H1 (cell line): ENCODE measurements at regions not wholly inside any gene's neighbourhood (a gene's known extent, or its start where the extent isn't known, plus 50 kb on each side); places are given as distances from the start of the nearest gene placed in this dataset.

Experiments used
- CTCF ChIA-PET: fragments of 300-600 bp; sonication (Branson Sonifier 250); formaldehyde crosslinking; loops from one replicate; lab custom pipeline; 2021; ENCODE audit not compliant: partially characterized antibody; lab: Charles Lee
- POLR2A ChIA-PET: fragments of 300-600 bp; sonication (Branson Sonifier 250); formaldehyde crosslinking; loops from one replicate; lab custom pipeline; 2021; ENCODE audit warnings: inconsistent platforms; ENCODE audit not compliant: partially characterized antibody; lab: Charles Lee
- DNase-seq, 2 experiments: peaks; one replicate each; pipeline versions ENCODE4 v3.0.0 to v3.0.0-alpha.2; 2010 to 2022; ENCODE audit warnings: low spot score in 2 of 2, low read depth in 1 of 2, mixed read lengths in 1 of 2
- FAIRE-seq: peaks from 2 replicates; lab custom pipeline; 2011; peaks lifted over from hg19 to GRCh38; lab: Jason Lieb, UNC
- H2AFZ ChIP-seq: 2 replicates; pipeline ENCODE4 v1.8.1; 2012; ENCODE audit warnings: low read length, inconsistent platforms
- H2AK5ac ChIP-seq: 2 replicates; pipeline ENCODE4 v1.6.1; 2013; ENCODE audit warnings: low read depth, low read length
- H2BK120ac ChIP-seq: replicated peaks from 2 replicates; pipeline ENCODE3; 2013; ENCODE audit warnings: low read depth, low read length, inconsistent platforms
- H2BK12ac ChIP-seq: 2 replicates; pipeline ENCODE4 v1.6.1; 2013; ENCODE audit warnings: low read depth, low read length
- H2BK15ac ChIP-seq: 2 replicates; pipeline ENCODE4 v1.6.1; 2013; ENCODE audit warnings: low read length
- H2BK20ac ChIP-seq: 2 replicates; pipeline ENCODE4 v1.6.1; 2013; ENCODE audit warnings: low read length
- H2BK5ac ChIP-seq: 2 replicates; pipeline ENCODE4 v1.6.1; 2013; ENCODE audit warnings: low read depth, low read length
- H3K14ac ChIP-seq: 2 replicates; pipeline ENCODE4 v1.6.1; 2013; ENCODE audit warnings: inconsistent platforms; ENCODE audit not compliant: insufficient read length
- H3K18ac ChIP-seq: 2 replicates; pipeline ENCODE4 v1.6.1; 2013; ENCODE audit warnings: low read length; ENCODE audit errors: extremely low read depth
- H3K23ac ChIP-seq: 2 replicates; pipeline ENCODE4 v1.6.1; 2013; ENCODE audit warnings: inconsistent platforms; ENCODE audit not compliant: insufficient read length
- H3K23me2 ChIP-seq: 2 replicates; pipeline ENCODE4 v1.6.1; 2013; ENCODE audit warnings: low read depth, low read length
- H3K27ac ChIP-seq: 2 replicates; pipeline ENCODE4 v1.6.1; 2011; ENCODE audit warnings: low read depth, low read length, inconsistent platforms
- H3K27me3 ChIP-seq, 4 experiments: replicated peaks in 1 of 4; 1 replicate in 1 of 4; 2 replicates in 3 of 4; pipeline versions ENCODE4 v1.6.1 to v1.8.1; 2011 to 2013; ENCODE audit warnings: low read length in 3 of 4, mild to moderate bottlenecking in 3 of 4, inconsistent platforms in 2 of 4, mixed read lengths in 2 of 4, moderate library complexity in 1 of 4; ENCODE audit not compliant: control insufficient read depth in 3 of 4, insufficient read depth in 3 of 4; ENCODE audit errors: extremely low read depth in 1 of 4
- H3K36me3 ChIP-seq, 4 experiments: 2 replicates each; pipeline versions ENCODE4 v1.6.1 to v1.8.1; 2011 to 2013; ENCODE audit warnings: mild to moderate bottlenecking in 4 of 4, low read length in 3 of 4, moderate library complexity in 2 of 4, control low read depth in 1 of 4, inconsistent platforms in 1 of 4; ENCODE audit not compliant: insufficient read depth in 4 of 4, control insufficient read depth in 2 of 4
- H3K4ac ChIP-seq: replicated peaks from 2 replicates; pipeline ENCODE3; 2013; ENCODE audit warnings: low read length, low read depth, mixed read lengths, inconsistent platforms; ENCODE audit not compliant: insufficient read length
- H3K4me1 ChIP-seq, 4 experiments: replicated peaks in 1 of 4; 1 replicate in 1 of 4; 2 replicates in 3 of 4; pipeline versions ENCODE4 v1.6.1 to v1.8.1; 2011 to 2013; ENCODE audit warnings: low read length in 3 of 4, inconsistent platforms in 2 of 4, mixed read lengths in 1 of 4; ENCODE audit not compliant: insufficient read depth in 4 of 4, control insufficient read depth in 3 of 4
- H3K4me2 ChIP-seq, 2 experiments: 2 replicates each; pipeline versions ENCODE4 v1.6.1 to v1.8.1; 2011 to 2013; ENCODE audit warnings: low read depth in 2 of 2, low read length in 2 of 2, control low read depth in 1 of 2, inconsistent platforms in 1 of 2, mild to moderate bottlenecking in 1 of 2; ENCODE audit not compliant: insufficient read depth in 1 of 2
- H3K4me3 ChIP-seq, 4 experiments: fragments of 200-600, 300-600 bp in 1 of 4; sonication (generic), shearing (Covaris generic), sonication (Bioruptor Twin) in 1 of 4; 2 replicates each; pipeline versions ENCODE4 v1.5.1 to v1.8.1; 2011 to 2016; ENCODE audit warnings: low read length in 4 of 4, low read depth in 3 of 4, control low read depth in 2 of 4, inconsistent platforms in 2 of 4, mild to moderate bottlenecking in 2 of 4, mixed read lengths in 1 of 4, moderate library complexity in 1 of 4; ENCODE audit not compliant: insufficient read depth in 2 of 4; ENCODE audit errors: extremely low read depth in 1 of 4
- H3K56ac ChIP-seq: replicated peaks from 2 replicates; pipeline ENCODE3; 2013; ENCODE audit warnings: low read depth, mild to moderate bottlenecking, mixed read lengths, low read length, inconsistent platforms; ENCODE audit not compliant: insufficient read length
- H3K79me1 ChIP-seq: 2 replicates; pipeline ENCODE4 v1.6.1; 2013; ENCODE audit warnings: low read depth, low read length, control low read depth
- H3K79me2 ChIP-seq, 2 experiments: 2 replicates each; pipeline versions ENCODE4 v1.6.1 to v1.8.1; 2012 to 2013; ENCODE audit warnings: low read length in 2 of 2, mild to moderate bottlenecking in 2 of 2, inconsistent platforms in 1 of 2; ENCODE audit not compliant: insufficient read depth in 2 of 2, control insufficient read depth in 1 of 2
- H3K9ac ChIP-seq, 4 experiments: replicated peaks in 1 of 4; 1 replicate in 1 of 4; 2 replicates in 3 of 4; pipeline versions ENCODE4 v1.6.1 to v1.8.1; 2011 to 2013; ENCODE audit warnings: low read depth in 3 of 4, low read length in 3 of 4, control low read depth in 2 of 4, mild to moderate bottlenecking in 2 of 4, moderate library complexity in 2 of 4, inconsistent platforms in 1 of 4; ENCODE audit errors: extremely low read depth in 1 of 4
- H3K9me3 ChIP-seq, 2 experiments: 2 replicates each; pipeline versions ENCODE4 v1.6.1 to v1.8.1; 2012 to 2013; ENCODE audit warnings: mild to moderate bottlenecking in 2 of 2, moderate library complexity in 2 of 2, control low read depth in 1 of 2, inconsistent platforms in 1 of 2, low read depth in 1 of 2, low read length in 1 of 2, mixed read lengths in 1 of 2; ENCODE audit not compliant: insufficient read depth in 2 of 2
- H4K20me1 ChIP-seq, 2 experiments: replicated peaks in 1 of 2; 2 replicates each; pipeline versions ENCODE3 to v1.8.1; 2011 to 2013; ENCODE audit warnings: inconsistent platforms in 2 of 2, low read length in 2 of 2, mild to moderate bottlenecking in 1 of 2; ENCODE audit not compliant: insufficient read depth in 2 of 2, control insufficient read depth in 1 of 2
- H4K5ac ChIP-seq: 2 replicates; pipeline ENCODE4 v1.6.1; 2013; ENCODE audit warnings: low read length, low read depth, mixed read lengths, inconsistent platforms; ENCODE audit not compliant: insufficient read length
- H4K8ac ChIP-seq: 2 replicates; pipeline ENCODE4 v1.8.0; 2013; ENCODE audit warnings: mild to moderate bottlenecking, moderate library complexity, low read length, inconsistent platforms; ENCODE audit not compliant: insufficient read depth; ENCODE audit errors: extremely low read depth
- H4K91ac ChIP-seq: replicated peaks from 2 replicates; pipeline ENCODE3; 2013; ENCODE audit warnings: low read length, mixed read lengths, inconsistent platforms; ENCODE audit not compliant: insufficient read length
- HDAC6 ChIP-seq: IDR thresholded peaks from one replicate; pipeline ENCODE4 v1.7.1; 2012; ENCODE audit warnings: low read depth, mild to moderate bottlenecking, inconsistent platforms, low read length, moderate library complexity
- MAX ChIP-seq: IDR thresholded peaks from 2 replicates; pipeline ENCODE4 v1.6.1; 2012; ENCODE audit warnings: inconsistent platforms
- PHF8 ChIP-seq: fragments of 200-600 bp; sonication (generic); conservative IDR thresholded peaks from 2 replicates; pipeline ENCODE4 v1.7.1; 2012; ENCODE audit warnings: low read depth, mild to moderate bottlenecking, inconsistent platforms, low read length, moderate library complexity
- WGBS, 2 experiments: shearing (Covaris generic) in 1 of 2; methylation state at CpG; one replicate each; pipeline versions ENCODE4 v1.1.6 to v1.1.7; 2013 to 2015; ENCODE audit warnings: low lambda C conversion rate in 2 of 2, mixed read lengths in 2 of 2, inconsistent platforms in 1 of 2, low coverage in 1 of 2, missing lambda C conversion rate in 1 of 2; ENCODE audit not compliant: insufficient replicate concordance in 2 of 2, insufficient coverage in 1 of 2, insufficient read length in 1 of 2; ENCODE audit errors: extremely low coverage in 1 of 2, missing lambda C conversion rate in 1 of 2; 5-methylcytosine and 5-hydroxymethylcytosine counted together

GRCh38 chrX:38868321-38868720, 67.1 kb downstream of the MID1IP1 start:
- no peaks in the 10 kb centered on the region for H3K79me2 ChIP-seq
- FAIRE-seq, result peak; percentile 68
- H4K8ac ChIP-seq, result no peak overlapping the region
- H3K4me2 ChIP-seq, result no peak overlapping the region; a peak in 1 of 4 replicates
- H3K14ac ChIP-seq, result no peak overlapping the region
- CTCF ChIA-PET, result interaction anchor here (0.8 to 1.2 kb wide), 2 partner anchors 69 to 281 kb away, joined by 3 to 4 read pairs; no protein-coding TSS in a partner anchor
- no peak overlapping the region for H2BK15ac ChIP-seq
- H3K56ac ChIP-seq, result no peak overlapping the region
- H2BK5ac ChIP-seq, result no peak overlapping the region
- H3K9me3 ChIP-seq, result no peaks in the 10 kb centered on the region
- H2BK12ac ChIP-seq, result peak overlapping the region; percentile 80; the same call in 1 of the 2 replicates
- TF ChIP-seq PHF8 (no peak), HDAC6 (no peak), MAX (peak; percentile 27; the same call in 1 of the 2 replicates)
- TF ChIP-seq, all 59 proteins: peak for 1
- Histone ChIP-seq H4K5ac (no peak overlapping the region), H3K4me3 (no peak overlapping the region), H2AK5ac (no peak overlapping the region), H3K9ac (no peak overlapping the region), H2AFZ (no peak overlapping the region), H3K79me1 (no peaks in the 10 kb centered on the region), H3K18ac (no peak overlapping the region), H3K27ac (no peak overlapping the region), H3K4me1 (peaks cover 3 to 15% (median 13%) of the 10 kb centered on the region in 4 experiments; a peak in 6 of 7 replicates), H4K91ac (no peak overlapping the region), H2BK120ac (no peak overlapping the region), H3K27me3 (no peaks in the 10 kb centered on the region), H3K23ac (no peak overlapping the region), H3K23me2 (no peaks in the 10 kb centered on the region), H4K20me1 (no peaks in the 10 kb centered on the region), H3K4ac (no peak overlapping the region), H2BK20ac (no peak overlapping the region), H3K36me3 (no peaks in the 10 kb centered on the region)
- WGBS, 2 experiments, result 82% methylated on average over 4 of the region's 6 CpGs; no CpG with 5 or more reads in 1 of the 2 experiments
- POLR2A ChIA-PET, result interaction anchor here (1.0 to 4.9 kb wide), 3 partner anchors 63 to 197 kb away, joined by 3 to 64 read pairs (median 14); partner anchors contain the start of gene MID1IP1
- DNase-seq, result no peak
